GM12873 (cell line): ENCODE measurements at regions not wholly inside any gene's neighbourhood (a gene's known extent, or its start where the extent isn't known, plus 50 kb on each side); places are given as distances from the start of the nearest gene placed in this dataset.

Source experiments
- TF ChIP-seq, protein P1 (sequence below): IDR thresholded peaks from 2 replicates; pipeline ENCODE4 v1.5.1; 2012; ENCODE audit warnings: low read depth, mild to moderate bottlenecking, moderate library complexity, low read length, control low read depth; ENCODE audit not compliant: insufficient read depth; ENCODE audit errors: missing control alignments

DNA sequence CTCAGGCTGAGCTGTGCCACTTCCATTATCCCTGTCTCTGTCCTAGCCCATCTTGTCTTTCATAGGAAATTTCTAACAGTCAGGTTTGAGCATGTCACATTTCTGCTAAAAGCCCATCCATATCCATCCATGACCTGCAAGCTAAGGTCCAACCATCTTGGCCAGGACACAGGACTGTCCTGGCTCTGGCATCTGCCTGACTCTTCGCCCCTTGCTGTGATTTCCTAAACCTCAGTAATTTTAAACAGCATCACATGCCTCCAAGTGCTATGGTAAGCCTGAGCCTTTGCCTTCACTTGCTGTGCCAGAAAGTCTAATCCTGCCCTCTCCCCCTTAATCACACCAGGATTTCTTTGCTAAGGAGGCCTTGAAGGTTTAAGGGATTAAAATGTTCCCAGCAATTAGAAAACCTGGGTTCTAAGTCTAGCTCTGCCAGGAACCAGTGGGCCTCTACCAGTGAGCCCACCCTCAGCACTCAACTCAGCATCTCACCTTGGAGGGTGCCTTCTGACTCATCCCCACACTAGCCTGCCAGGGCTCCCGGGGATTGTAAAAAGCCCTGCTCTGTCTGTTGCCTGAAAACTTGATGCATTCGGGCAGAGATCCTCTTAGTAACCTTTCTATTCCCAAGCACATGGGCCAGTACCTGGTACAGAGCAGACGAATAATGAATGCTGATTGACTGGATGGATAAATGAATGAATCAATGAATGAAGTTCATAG, 411.0 kb downstream of the LRATD1 start:
- TF ChIP-seq, protein P1, sequence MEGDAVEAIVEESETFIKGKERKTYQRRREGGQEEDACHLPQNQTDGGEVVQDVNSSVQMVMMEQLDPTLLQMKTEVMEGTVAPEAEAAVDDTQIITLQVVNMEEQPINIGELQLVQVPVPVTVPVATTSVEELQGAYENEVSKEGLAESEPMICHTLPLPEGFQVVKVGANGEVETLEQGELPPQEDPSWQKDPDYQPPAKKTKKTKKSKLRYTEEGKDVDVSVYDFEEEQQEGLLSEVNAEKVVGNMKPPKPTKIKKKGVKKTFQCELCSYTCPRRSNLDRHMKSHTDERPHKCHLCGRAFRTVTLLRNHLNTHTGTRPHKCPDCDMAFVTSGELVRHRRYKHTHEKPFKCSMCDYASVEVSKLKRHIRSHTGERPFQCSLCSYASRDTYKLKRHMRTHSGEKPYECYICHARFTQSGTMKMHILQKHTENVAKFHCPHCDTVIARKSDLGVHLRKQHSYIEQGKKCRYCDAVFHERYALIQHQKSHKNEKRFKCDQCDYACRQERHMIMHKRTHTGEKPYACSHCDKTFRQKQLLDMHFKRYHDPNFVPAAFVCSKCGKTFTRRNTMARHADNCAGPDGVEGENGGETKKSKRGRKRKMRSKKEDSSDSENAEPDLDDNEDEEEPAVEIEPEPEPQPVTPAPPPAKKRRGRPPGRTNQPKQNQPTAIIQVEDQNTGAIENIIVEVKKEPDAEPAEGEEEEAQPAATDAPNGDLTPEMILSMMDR = no peak

DNA sequence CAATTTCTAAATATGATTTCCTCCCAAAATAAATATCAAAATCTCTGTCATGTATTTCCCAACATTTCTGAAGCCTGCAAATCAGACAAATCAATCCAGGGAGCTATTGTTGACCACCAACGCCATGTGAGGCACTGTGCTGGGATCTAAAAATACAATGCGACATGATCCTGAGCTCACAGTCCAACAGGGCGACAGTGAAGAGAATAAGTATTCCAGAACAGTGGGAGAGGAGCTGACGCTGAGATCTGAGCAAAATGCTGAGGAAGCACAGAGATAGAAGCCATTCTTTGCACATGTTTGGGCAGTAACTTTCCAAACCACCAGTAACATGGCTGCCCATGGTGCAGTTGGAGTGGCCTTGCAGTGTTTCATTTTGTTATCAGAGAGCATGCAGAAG, 412.5 kb downstream of the LRATD1 start:
- TF ChIP-seq, protein P1 = no peak

DNA sequence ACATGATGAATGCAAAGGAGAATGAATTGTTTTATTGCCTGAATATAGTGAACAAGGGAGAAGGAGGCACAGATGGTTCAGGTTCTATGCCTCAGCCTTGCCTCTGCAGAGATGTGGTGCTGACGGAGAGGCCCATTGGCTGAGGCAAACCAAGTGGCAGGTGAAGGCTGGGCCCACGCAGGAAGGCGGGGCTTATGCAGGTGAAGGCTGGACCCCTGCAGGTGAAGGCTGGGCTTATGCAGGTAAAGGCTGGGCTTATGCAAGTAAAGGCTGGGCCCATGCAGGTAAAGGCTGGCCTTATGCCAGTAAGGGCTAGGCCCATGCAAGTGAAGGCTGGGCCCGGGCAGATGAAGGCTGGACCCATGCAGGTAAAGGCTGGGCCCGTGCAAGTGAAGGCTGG, 414.7 kb downstream of the LRATD1 start:
- TF ChIP-seq, protein P1 = no peak

DNA sequence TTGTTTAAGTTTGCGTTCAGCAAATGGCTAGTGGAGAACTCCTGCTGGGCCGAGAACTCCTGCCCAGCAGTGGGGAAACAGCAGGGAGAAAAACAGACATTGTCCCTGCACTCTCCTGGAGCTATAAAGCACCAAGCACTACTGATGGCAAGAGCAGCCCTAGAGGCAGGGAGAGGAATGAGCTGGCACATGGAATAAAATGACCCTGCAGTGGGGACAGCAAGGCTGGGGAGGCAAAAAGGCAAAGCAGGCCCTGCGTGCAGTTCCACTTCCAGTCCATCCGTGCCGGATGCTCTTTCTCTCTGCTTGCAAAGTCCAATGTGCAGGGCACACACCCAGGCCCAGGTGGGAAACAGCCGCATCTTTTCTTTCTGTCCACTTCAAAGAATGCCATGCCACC, 415.5 kb downstream of the LRATD1 start:
- TF ChIP-seq, protein P1 = no peak

DNA sequence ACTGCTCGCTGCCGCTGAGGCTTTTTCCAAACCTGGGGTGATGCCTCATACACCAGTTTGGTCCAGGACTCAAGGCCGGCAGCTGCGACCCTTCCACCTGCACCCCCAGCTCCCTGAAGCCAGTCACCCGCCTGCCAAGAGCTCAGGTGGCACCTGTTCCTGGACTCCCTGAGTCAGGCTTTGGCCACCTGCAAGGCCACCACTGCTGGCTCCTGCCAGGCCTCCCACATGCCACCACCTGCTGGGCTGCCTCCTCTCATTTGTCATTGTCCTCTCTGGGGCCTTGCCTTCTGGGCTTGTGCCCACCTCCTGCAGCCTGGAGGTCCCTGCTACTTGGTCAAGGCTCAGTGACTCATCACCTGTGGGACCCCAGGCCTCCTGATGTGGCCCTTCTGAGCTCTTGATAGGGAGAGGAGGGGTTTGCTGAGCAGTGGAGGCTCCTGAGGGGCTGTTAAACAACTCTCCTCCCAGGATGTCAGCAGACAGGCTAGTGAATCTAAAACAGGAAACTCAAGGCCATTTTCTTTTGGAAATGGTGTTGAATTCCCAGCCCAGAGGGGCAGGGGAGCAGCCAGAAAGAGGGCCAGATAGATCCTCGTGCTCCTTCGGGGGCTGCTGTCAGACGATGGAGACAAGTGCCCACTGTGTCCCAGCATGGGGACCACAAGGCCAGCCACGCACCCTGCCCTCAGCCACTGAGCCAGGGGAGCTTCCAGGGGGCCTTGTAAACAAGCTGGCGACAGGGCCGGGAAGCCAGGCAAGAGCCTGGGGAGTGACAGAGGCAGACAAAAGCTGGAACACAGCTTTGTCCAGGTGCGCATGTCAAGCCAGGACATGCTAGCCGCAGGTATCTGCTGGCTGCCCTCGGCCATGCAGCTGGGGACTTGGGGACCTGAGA, 416.8 kb downstream of the LRATD1 start:
- TF ChIP-seq, protein P1 = no peak

DNA sequence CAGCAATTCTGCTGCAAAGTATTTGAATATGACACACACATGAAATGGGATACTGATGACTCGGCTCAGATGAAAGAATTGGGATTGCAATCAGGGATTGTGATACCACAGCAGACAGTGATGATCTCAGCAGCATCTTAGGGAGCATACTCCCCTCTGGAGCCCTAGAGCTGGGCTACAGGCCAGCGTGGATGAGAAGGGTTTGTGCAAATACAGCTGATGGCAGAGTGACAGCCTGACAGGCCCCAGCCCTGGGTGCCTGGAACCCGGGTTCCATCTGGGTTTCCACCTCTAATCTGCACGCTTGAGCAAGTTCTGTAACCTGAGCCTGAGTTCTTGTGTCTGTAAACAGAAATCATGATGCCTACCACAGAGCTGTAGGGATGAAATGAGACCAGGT, 418.0 kb downstream of the LRATD1 start:
- TF ChIP-seq, protein P1 = no peak

DNA sequence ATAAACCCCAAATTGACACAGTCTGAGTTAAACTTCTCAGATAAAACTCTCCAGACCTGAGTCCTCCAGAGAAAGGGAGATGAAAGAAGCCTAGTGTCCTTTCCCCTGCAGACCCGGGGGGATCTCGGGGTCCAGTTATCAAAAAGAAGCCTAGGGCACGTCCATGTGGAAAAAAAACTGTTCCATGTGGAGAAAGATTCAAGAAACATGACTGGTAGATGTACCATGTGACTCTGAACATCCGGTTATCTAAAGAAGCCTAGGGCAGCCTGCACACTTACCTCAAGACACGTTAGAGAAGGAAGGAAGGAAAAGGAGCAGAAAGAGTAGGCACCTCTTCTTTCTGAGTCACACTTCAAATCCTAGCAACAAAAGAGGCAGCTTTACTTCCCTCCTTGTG, 421.0 kb downstream of the LRATD1 start:
- TF ChIP-seq, protein P1 = no peak
